WTC11 (cell line): ENCODE measurements at regions not wholly inside any gene's neighbourhood (a gene's known extent, or its start where the extent isn't known, plus 50 kb on each side); places are given as distances from the start of the nearest gene placed in this dataset.
"Not testable (repeated sequence)": the region's sequence is repeated elsewhere in the genome, so short reads cannot be mapped to it uniquely, and the experiment has no call there.

ENCODE experiments used
- ATAC-seq: fragments of 200-7000 bp; cut with Tn5 transposase; 2 replicates; pipeline ENCODE4 v1.10.0; 2021; ENCODE audit warnings: mild to moderate bottlenecking, moderate library complexity
- CTCF ChIA-PET: fragments of 300-600 bp; sonication (Branson Sonifier 250); formaldehyde crosslinking; loops from one replicate; lab custom pipeline; 2021; ENCODE audit warnings: antibody characterized with exemption; lab: Charles Lee
- POLR2A ChIA-PET: fragments of 350-600 bp; sonication (Branson Sonifier 250); formaldehyde crosslinking; loops from one replicate; lab custom pipeline; 2021; ENCODE audit warnings: antibody characterized with exemption; lab: Charles Lee
- DNase-seq: peaks from one replicate; pipeline ENCODE4 v3.0.0; 2021; ENCODE audit warnings: low spot score
- H3K27ac Mint-ChIP-seq: 2 replicates; pipeline ENCODE4 v1.8.0; 2021; ENCODE audit warnings: mixed read lengths
- H3K27me3 Mint-ChIP-seq: 2 replicates; pipeline ENCODE4 v1.8.0; 2021; ENCODE audit warnings: low read depth, mild to moderate bottlenecking, moderate library complexity, mixed read lengths
- H3K36me3 Mint-ChIP-seq: 2 replicates; pipeline ENCODE4 v1.8.0; 2021; ENCODE audit warnings: mixed read lengths
- H3K4me1 Mint-ChIP-seq: 2 replicates; pipeline ENCODE4 v1.8.0; 2022; ENCODE audit warnings: mixed read lengths
- H3K4me3 Mint-ChIP-seq: 2 replicates; pipeline ENCODE4 v1.8.0; 2021; ENCODE audit warnings: mild to moderate bottlenecking, moderate library complexity, mixed read lengths
- H3K9me3 Mint-ChIP-seq: 2 replicates; pipeline ENCODE4 v1.8.0; 2021; ENCODE audit warnings: mixed read lengths
- ATF1 ChIP-seq: sonication (generic); formaldehyde crosslinking; IDR thresholded peaks from 2 replicates; pipeline ENCODE4 v1.8.1; 2023; ENCODE audit warnings: mild to moderate bottlenecking, moderate library complexity, missing genetic modification reagents
- CBFB ChIP-seq: sonication (generic); formaldehyde crosslinking; IDR thresholded peaks from 2 replicates; pipeline ENCODE4 v1.8.1; 2022; ENCODE audit warnings: mild to moderate bottlenecking, low read depth, missing genetic modification reagents
- FOXP1 ChIP-seq: sonication (generic); formaldehyde crosslinking; IDR thresholded peaks from 2 replicates; pipeline ENCODE4 v1.8.0; 2022; ENCODE audit warnings: missing genetic modification reagents, mild to moderate bottlenecking, moderate library complexity, borderline replicate concordance
- MYBL2 ChIP-seq: sonication (generic); formaldehyde crosslinking; IDR thresholded peaks from 2 replicates; pipeline ENCODE4 v1.8.1; 2023; ENCODE audit warnings: mild to moderate bottlenecking, moderate library complexity, missing genetic modification reagents
- NFE2L1 ChIP-seq: sonication (generic); formaldehyde crosslinking; IDR thresholded peaks from 2 replicates; pipeline ENCODE4 v1.8.1; 2023; ENCODE audit warnings: missing genetic modification reagents
- NFYB ChIP-seq: sonication (generic); formaldehyde crosslinking; conservative IDR thresholded peaks from 2 replicates; pipeline ENCODE4 v1.8.0; 2022; ENCODE audit warnings: low read depth, missing genetic modification reagents
- SOX15 ChIP-seq: fragments of 250-450 bp; sonication (Bioruptor Pico); IDR thresholded peaks from 2 replicates; pipeline ENCODE4 v1.9.0; 2021; ENCODE audit warnings: mild to moderate bottlenecking
- TCF7 ChIP-seq: sonication (generic); formaldehyde crosslinking; IDR thresholded peaks from 2 replicates; pipeline ENCODE4 v1.8.0; 2022; ENCODE audit warnings: mild to moderate bottlenecking, low read depth, missing genetic modification reagents, moderate library complexity
- ZBTB21 ChIP-seq: sonication (generic); formaldehyde crosslinking; IDR thresholded peaks from 2 replicates; pipeline ENCODE4 v1.8.1; 2023; ENCODE audit warnings: mild to moderate bottlenecking, missing genetic modification reagents, borderline replicate concordance
- ZNF263 ChIP-seq: sonication (generic); formaldehyde crosslinking; IDR thresholded peaks from 2 replicates; pipeline ENCODE4 v1.8.1; 2022; ENCODE audit warnings: low read depth, mild to moderate bottlenecking, moderate library complexity, missing genetic modification reagents
- ZNF317 ChIP-seq: sonication (generic); formaldehyde crosslinking; IDR thresholded peaks from 2 replicates; pipeline ENCODE4 v1.8.1; 2023; ENCODE audit warnings: low read depth, mild to moderate bottlenecking, moderate library complexity, missing genetic modification reagents, borderline replicate concordance
- TF ChIP-seq, protein P1 (sequence below): fragments of 250-450 bp; sonication (Bioruptor Pico); IDR thresholded peaks from 2 replicates; pipeline ENCODE4 v2.1.2; 2022; ENCODE audit warnings: mild to moderate bottlenecking, moderate library complexity
- TF ChIP-seq, protein P2 (sequence below): sonication (generic); formaldehyde crosslinking; IDR thresholded peaks from 2 replicates; pipeline ENCODE4 v1.8.0; 2023; ENCODE audit warnings: missing genetic modification reagents, mild to moderate bottlenecking, borderline replicate concordance
- TF ChIP-seq, protein P3 (sequence below): fragments of 200-600 bp; IDR thresholded peaks from 2 replicates; pipeline ENCODE4 v1.8.0; 2022; ENCODE audit warnings: antibody characterized with exemption
- TF ChIP-seq, protein P4 (sequence below): sonication (generic); formaldehyde crosslinking; IDR thresholded peaks from 2 replicates; pipeline ENCODE4 v1.8.0; 2022; ENCODE audit warnings: mild to moderate bottlenecking, missing genetic modification reagents

DNA sequence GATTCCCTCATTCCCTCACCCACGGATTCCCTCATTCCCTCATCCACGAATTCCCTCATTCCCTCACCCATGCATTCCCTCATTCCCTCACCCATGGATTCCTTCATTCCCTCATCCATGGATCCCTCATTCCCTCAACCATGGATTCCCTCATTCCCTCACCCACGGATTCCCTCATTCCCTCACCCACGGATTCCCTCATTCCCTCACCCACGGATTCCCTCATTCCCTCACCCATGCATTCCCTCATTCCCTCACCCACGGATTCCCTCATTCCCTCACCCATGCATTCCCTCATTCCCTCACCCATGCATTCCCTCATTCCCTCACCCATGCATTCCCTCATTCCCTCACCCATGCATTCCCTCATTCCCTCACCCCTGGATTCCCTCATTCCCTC, 238.0 kb downstream of the TTLL2 start:
- H3K27ac Mint-ChIP-seq, CTCF ChIA-PET, H3K4me1 Mint-ChIP-seq: not testable (repeated sequence)

DNA sequence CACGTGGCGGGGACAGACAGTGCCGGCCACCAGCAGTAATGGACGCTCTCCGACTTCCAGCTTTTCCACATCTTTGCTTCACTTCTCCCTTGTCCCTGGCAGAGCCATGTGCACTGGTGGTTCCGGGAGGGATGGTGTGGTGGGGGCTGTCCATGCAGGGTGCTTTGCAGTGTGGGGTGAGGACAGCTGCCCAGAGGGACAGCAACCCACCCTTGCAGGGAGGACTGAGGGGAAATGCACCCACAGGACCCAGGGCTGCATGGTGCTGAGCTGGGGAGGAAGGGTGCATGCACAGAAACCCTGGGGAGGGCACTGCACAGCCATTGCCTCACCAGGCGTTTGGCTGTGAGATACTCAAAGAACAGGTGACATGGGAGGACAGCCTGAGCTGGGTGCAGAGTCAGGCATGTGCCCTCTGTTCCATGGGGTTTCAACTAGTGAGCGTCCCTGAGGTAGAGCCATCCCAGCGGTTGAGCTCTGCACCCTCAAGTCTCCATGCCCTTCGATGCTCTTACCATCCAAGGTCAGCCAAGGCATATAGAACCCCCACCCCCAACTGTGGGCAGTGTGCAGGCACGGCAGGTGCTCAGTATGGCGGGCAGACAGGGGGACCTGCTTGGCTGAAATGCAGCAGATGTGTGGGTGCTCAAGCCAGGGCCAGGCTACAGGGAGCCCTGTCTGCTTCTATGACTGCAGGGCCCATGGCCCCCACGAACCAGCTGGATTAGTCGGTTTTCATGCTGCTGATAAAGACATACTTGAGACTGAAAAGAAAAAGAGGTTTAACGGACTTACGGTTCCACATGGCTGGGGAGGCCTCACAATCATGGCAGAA, 239.7 kb downstream of the TTLL2 start:
- Mint-ChIP-seq H3K4me3 (no peak overlapping the region), H3K9me3 (0 out of 2 replicates have a peak, but pooled peaks cover 3% of the 10 kb centered on the region), H3K27me3 (0 out of 2 replicates have a peak, but pooled peaks cover 3% of the 10 kb centered on the region), H3K36me3 (no peaks in the 10 kb centered on the region), H3K27ac (no peak overlapping the region), H3K4me1 (no peaks in the 10 kb centered on the region)
- TF ChIP-seq ZBTB21 (CRISPR knock-in tag) (no peak), SOX15 (no peak), ATF1 (CRISPR knock-in tag) (no peak), ZNF317 (no peak), CBFB (CRISPR knock-in tag) (no peak), TCF7 (CRISPR knock-in tag) (no peak), FOXP1 (CRISPR knock-in tag) (no peak), ZNF263 (no peak), NFYB (CRISPR knock-in tag) (no peak), NFE2L1 (CRISPR knock-in tag) (no peak), MYBL2 (no peak)
- TF ChIP-seq, protein P1, sequence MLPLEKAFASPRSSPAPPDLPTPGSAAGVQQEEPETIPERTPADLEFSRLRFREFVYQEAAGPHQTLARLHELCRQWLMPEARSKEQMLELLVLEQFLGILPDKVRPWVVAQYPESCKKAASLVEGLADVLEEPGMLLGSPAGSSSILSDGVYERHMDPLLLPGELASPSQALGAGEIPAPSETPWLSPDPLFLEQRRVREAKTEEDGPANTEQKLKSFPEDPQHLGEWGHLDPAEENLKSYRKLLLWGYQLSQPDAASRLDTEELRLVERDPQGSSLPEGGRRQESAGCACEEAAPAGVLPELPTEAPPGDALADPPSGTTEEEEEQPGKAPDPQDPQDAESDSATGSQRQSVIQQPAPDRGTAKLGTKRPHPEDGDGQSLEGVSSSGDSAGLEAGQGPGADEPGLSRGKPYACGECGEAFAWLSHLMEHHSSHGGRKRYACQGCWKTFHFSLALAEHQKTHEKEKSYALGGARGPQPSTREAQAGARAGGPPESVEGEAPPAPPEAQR (CRISPR knock-in tag), result no peak
- TF ChIP-seq, protein P2, sequence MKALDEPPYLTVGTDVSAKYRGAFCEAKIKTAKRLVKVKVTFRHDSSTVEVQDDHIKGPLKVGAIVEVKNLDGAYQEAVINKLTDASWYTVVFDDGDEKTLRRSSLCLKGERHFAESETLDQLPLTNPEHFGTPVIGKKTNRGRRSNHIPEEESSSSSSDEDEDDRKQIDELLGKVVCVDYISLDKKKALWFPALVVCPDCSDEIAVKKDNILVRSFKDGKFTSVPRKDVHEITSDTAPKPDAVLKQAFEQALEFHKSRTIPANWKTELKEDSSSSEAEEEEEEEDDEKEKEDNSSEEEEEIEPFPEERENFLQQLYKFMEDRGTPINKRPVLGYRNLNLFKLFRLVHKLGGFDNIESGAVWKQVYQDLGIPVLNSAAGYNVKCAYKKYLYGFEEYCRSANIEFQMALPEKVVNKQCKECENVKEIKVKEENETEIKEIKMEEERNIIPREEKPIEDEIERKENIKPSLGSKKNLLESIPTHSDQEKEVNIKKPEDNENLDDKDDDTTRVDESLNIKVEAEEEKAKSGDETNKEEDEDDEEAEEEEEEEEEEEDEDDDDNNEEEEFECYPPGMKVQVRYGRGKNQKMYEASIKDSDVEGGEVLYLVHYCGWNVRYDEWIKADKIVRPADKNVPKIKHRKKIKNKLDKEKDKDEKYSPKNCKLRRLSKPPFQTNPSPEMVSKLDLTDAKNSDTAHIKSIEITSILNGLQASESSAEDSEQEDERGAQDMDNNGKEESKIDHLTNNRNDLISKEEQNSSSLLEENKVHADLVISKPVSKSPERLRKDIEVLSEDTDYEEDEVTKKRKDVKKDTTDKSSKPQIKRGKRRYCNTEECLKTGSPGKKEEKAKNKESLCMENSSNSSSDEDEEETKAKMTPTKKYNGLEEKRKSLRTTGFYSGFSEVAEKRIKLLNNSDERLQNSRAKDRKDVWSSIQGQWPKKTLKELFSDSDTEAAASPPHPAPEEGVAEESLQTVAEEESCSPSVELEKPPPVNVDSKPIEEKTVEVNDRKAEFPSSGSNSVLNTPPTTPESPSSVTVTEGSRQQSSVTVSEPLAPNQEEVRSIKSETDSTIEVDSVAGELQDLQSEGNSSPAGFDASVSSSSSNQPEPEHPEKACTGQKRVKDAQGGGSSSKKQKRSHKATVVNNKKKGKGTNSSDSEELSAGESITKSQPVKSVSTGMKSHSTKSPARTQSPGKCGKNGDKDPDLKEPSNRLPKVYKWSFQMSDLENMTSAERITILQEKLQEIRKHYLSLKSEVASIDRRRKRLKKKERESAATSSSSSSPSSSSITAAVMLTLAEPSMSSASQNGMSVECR (CRISPR knock-in tag), result no peak
- TF ChIP-seq, protein P3, sequence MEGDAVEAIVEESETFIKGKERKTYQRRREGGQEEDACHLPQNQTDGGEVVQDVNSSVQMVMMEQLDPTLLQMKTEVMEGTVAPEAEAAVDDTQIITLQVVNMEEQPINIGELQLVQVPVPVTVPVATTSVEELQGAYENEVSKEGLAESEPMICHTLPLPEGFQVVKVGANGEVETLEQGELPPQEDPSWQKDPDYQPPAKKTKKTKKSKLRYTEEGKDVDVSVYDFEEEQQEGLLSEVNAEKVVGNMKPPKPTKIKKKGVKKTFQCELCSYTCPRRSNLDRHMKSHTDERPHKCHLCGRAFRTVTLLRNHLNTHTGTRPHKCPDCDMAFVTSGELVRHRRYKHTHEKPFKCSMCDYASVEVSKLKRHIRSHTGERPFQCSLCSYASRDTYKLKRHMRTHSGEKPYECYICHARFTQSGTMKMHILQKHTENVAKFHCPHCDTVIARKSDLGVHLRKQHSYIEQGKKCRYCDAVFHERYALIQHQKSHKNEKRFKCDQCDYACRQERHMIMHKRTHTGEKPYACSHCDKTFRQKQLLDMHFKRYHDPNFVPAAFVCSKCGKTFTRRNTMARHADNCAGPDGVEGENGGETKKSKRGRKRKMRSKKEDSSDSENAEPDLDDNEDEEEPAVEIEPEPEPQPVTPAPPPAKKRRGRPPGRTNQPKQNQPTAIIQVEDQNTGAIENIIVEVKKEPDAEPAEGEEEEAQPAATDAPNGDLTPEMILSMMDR, result no peak
- TF ChIP-seq, protein P4, sequence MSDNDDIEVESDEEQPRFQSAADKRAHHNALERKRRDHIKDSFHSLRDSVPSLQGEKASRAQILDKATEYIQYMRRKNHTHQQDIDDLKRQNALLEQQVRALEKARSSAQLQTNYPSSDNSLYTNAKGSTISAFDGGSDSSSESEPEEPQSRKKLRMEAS (CRISPR knock-in tag), result no peak
- ChIA-PET POLR2A (no interaction called here), CTCF (no interaction called here)
- DNase-seq (no peak), ATAC-seq (no peak)

More for the DNA sequence above, 238.0 kb downstream of the TTLL2 start:
- H3K36me3 Mint-ChIP-seq, ATAC-seq, H3K4me3 Mint-ChIP-seq, POLR2A ChIA-PET, H3K27me3 Mint-ChIP-seq, DNase-seq, H3K9me3 Mint-ChIP-seq: not testable (repeated sequence)
